ENCODE measurements at regions not wholly inside any gene's neighbourhood (a gene's known extent, or its start where the extent isn't known, plus 50 kb on each side); places are given as distances from the start of the nearest gene placed in this dataset.

GRCh38 chr7:110400411-110400810 lies 690.5 kb upstream of the LRRN3 start:
- no peak for TF ChIP-seq RARB (CRISPR knock-in tag; IDR thresholded peaks at IDR 0.05)
- TF ChIP-seq, protein P1, sequence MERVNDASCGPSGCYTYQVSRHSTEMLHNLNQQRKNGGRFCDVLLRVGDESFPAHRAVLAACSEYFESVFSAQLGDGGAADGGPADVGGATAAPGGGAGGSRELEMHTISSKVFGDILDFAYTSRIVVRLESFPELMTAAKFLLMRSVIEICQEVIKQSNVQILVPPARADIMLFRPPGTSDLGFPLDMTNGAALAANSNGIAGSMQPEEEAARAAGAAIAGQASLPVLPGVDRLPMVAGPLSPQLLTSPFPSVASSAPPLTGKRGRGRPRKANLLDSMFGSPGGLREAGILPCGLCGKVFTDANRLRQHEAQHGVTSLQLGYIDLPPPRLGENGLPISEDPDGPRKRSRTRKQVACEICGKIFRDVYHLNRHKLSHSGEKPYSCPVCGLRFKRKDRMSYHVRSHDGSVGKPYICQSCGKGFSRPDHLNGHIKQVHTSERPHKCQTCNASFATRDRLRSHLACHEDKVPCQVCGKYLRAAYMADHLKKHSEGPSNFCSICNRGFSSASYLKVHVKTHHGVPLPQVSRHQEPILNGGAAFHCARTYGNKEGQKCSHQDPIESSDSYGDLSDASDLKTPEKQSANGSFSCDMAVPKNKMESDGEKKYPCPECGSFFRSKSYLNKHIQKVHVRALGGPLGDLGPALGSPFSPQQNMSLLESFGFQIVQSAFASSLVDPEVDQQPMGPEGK (CRISPR knock-in tag; IDR thresholded peaks at IDR 0.05; ENCODE audit: borderline replicate concordance): no peak
- no peak for TF ChIP-seq TCF4 (CRISPR knock-in tag; IDR thresholded peaks at IDR 0.05; ENCODE audit: borderline replicate concordance)
- no peak for TF ChIP-seq ISL1 (CRISPR knock-in tag; IDR thresholded peaks at IDR 0.05)

All from SK-N-SH treated with all-trans-retinoic acid at 6 μM for 48 hours (cell line).